Lower lobe of right lung (tissue), 2 donors: ENCODE measurements at regions not wholly inside any gene's neighbourhood (a gene's known extent, or its start where the extent isn't known, plus 50 kb on each side); places are given as distances from the start of the nearest gene placed in this dataset.

Source experiments
- ATAC-seq, 2 donors: fragments of 200-7000 bp; cut with Tn5 transposase; one replicate each; pipeline ENCODE4 v1.9.1; 2020 to 2022; ENCODE audit warnings: mild to moderate bottlenecking in 2 of 2, moderate library complexity in 2 of 2
- DNase-seq: peaks from one replicate; pipeline ENCODE4 v3.0.0-alpha.2; 2020
- H3K27ac ChIP-seq: fragments of 200-600 bp; one replicate; pipeline ENCODE4 v1.8.0; 2022
- H3K27me3 ChIP-seq: fragments of 200-600 bp; one replicate; pipeline ENCODE4 v1.8.0; 2022; ENCODE audit warnings: low read depth
- H3K36me3 ChIP-seq: fragments of 200-600 bp; one replicate; pipeline ENCODE4 v1.8.0; 2022; ENCODE audit warnings: mild to moderate bottlenecking
- H3K4me1 ChIP-seq: fragments of 200-600 bp; one replicate; pipeline ENCODE4 v1.8.0; 2022
- H3K4me3 ChIP-seq: fragments of 200-600 bp; one replicate; pipeline ENCODE4 v1.8.0; 2022; ENCODE audit warnings: mild to moderate bottlenecking
- H3K9me3 ChIP-seq: fragments of 200-600 bp; one replicate; pipeline ENCODE4 v1.8.0; 2022
- intact Hi-C: fragments of 100-400 bp; cut with DNase I; formaldehyde crosslinking; loops from one replicate; pipeline ENCODE4 v1.11.0; 2022
- TF ChIP-seq, protein P1 (sequence below): fragments of 200-600 bp; IDR thresholded peaks from one replicate; pipeline ENCODE4 v1.8.0; 2022; ENCODE audit warnings: antibody characterized with exemption, mild to moderate bottlenecking
- donor health status: DM: no; HTN: yes; CAD: no; lungs with severe emphysema.

- no peak overlapping the region for H3K27ac ChIP-seq
- TF ChIP-seq, protein P1, sequence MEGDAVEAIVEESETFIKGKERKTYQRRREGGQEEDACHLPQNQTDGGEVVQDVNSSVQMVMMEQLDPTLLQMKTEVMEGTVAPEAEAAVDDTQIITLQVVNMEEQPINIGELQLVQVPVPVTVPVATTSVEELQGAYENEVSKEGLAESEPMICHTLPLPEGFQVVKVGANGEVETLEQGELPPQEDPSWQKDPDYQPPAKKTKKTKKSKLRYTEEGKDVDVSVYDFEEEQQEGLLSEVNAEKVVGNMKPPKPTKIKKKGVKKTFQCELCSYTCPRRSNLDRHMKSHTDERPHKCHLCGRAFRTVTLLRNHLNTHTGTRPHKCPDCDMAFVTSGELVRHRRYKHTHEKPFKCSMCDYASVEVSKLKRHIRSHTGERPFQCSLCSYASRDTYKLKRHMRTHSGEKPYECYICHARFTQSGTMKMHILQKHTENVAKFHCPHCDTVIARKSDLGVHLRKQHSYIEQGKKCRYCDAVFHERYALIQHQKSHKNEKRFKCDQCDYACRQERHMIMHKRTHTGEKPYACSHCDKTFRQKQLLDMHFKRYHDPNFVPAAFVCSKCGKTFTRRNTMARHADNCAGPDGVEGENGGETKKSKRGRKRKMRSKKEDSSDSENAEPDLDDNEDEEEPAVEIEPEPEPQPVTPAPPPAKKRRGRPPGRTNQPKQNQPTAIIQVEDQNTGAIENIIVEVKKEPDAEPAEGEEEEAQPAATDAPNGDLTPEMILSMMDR: no peak
- H3K4me3 ChIP-seq: no peak overlapping the region
- no peaks in the 10 kb centered on the region for H3K36me3 ChIP-seq
- H3K4me1 ChIP-seq: no peaks in the 10 kb centered on the region
- no peak for ATAC-seq
- H3K9me3 ChIP-seq: no peaks in the 10 kb centered on the region
- H3K27me3 ChIP-seq: no peaks in the 10 kb centered on the region
- intact Hi-C loops: no loop called here
- no peak for DNase-seq
These were observed 98.6 kb upstream of the MSX2 start for GRCh38 chr5:174625591-174626350.

DNA sequence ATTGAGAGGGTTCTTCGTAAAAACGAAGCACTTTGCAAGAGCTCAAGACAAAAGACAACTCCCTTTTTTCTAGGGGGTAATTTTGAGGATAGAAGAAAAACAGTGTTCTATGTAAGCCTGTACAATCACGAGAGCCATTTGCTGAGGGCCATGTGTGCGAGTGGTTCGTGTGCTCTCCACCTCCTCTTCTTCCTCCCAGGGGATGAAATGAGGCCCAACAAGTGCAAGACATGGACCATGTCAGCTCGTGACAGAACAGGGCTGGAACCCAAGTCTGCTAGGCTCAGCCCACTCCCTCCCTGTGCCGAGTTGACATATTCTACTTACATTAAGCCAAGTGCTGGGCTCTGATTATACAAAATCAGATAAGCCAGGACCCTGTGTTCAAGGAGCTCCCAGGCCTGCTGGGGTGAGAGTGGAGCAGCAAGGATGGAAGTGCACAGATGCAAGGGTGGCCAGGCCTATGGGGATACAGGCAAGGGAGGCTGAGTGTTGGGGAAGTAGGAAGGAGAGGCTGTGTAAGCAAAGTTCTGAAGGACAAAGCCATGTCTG lies 97.9 kb upstream of the MSX2 start:
- DNase-seq (no peak), ATAC-seq (no peak)
- Histone ChIP-seq H3K27ac (no peak overlapping the region), H3K36me3 (no peaks in the 10 kb centered on the region), H3K27me3 (no peaks in the 10 kb centered on the region), H3K4me1 (no peaks in the 10 kb centered on the region), H3K9me3 (no peaks in the 10 kb centered on the region), H3K4me3 (no peak overlapping the region)
- intact Hi-C loops: no loop called here
- TF ChIP-seq, protein P1: no peak

DNA sequence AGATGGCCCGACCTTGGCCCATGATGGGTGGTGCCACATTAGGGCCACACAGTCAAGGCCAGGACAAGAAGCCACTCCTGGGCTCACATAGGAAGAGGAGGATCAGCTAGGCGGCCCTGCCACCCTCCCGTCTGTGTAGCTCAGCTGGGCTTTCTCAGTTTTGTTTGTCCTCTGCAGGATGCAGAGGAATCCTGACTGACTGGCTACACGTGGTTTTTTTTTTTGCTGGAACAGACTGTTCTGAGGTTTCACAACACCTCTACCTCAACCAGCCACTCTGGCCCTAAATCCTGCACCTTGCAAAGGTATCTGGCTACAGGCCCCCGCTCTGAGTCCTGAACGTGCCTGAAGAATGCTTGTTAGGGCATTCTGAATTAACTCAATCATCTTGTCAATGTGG lies 88.3 kb upstream of the MSX2 start:
- peak in 1 of 2 donors; percentile 59 for ATAC-seq
- TF ChIP-seq, protein P1: no peak
- Histone ChIP-seq H3K27me3 (no peaks in the 10 kb centered on the region), H3K36me3 (no peaks in the 10 kb centered on the region), H3K4me3 (no peak overlapping the region), H3K27ac (no peak overlapping the region), H3K4me1 (no peaks in the 10 kb centered on the region), H3K9me3 (no peaks in the 10 kb centered on the region)
- DNase-seq: no peak
- intact Hi-C loops: no loop called here

DNA sequence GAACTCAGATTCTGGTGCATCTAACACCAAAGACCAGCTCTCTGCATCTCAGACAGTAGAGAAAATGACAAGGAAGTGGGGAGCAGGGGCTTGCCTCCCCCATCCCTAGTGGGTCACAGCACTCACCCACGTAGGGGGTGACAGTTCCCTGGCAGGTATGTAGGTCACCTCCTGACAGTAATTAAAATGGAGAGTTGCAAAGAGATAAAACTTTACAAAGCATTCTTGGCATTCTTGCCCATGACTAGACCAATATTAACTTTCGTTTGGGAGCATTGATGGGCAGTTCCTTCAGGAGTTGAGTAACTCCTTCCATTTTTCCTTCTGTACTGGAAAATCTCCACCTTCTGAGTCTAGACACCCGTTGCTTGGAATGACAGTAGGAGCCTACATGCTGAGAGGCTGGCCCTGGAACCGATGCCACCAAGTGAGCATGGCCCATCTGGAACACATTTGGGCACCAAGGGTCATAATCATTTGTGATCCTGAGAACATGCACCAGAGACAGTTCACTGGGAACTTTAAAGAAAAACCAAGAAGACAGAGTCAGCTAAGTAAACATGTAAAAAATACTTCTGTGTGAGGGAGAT lies 81.5 kb upstream of the MSX2 start:
- intact Hi-C loops: no loop called here
- Histone ChIP-seq H3K36me3 (no peaks in the 10 kb centered on the region), H3K27me3 (no peaks in the 10 kb centered on the region), H3K9me3 (no peaks in the 10 kb centered on the region), H3K4me3 (no peak overlapping the region), H3K27ac (no peak overlapping the region), H3K4me1 (no peaks in the 10 kb centered on the region)
- ATAC-seq: no peak
- DNase-seq: no peak
- TF ChIP-seq, protein P1: no peak

DNA sequence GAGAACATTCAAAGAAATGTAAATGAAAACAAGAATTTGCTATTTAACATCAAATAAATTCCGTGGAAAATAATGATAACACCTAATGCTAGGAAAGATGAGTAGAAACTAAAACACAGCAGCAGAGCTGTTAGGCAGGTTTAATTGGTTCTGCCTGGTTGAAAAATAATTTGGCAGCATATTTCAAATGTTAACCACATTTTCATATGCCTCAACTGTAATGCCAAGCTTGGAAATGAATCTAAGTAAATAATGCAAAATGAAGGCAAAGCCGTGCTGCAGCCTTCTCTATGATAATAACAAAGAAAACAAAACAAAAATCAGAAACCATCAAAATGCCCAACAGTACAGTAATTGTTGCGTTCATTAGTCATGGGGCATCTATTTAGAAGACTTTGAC lies 79.9 kb upstream of the MSX2 start:
- intact Hi-C loops: no loop called here
- no peaks in the 10 kb centered on the region for H3K36me3 ChIP-seq
- TF ChIP-seq, protein P1: no peak
- H3K27ac ChIP-seq: no peak overlapping the region
- no peaks in the 10 kb centered on the region for H3K9me3 ChIP-seq
- H3K4me3 ChIP-seq: no peak overlapping the region
- no peak for DNase-seq
- ATAC-seq: no peak
- no peaks in the 10 kb centered on the region for H3K27me3 ChIP-seq
- H3K4me1 ChIP-seq: no peaks in the 10 kb centered on the region
